ENCODE measurements at regions not wholly inside any gene's neighbourhood (a gene's known extent, or its start where the extent isn't known, plus 50 kb on each side); places are given as distances from the start of the nearest gene placed in this dataset.

DNA sequence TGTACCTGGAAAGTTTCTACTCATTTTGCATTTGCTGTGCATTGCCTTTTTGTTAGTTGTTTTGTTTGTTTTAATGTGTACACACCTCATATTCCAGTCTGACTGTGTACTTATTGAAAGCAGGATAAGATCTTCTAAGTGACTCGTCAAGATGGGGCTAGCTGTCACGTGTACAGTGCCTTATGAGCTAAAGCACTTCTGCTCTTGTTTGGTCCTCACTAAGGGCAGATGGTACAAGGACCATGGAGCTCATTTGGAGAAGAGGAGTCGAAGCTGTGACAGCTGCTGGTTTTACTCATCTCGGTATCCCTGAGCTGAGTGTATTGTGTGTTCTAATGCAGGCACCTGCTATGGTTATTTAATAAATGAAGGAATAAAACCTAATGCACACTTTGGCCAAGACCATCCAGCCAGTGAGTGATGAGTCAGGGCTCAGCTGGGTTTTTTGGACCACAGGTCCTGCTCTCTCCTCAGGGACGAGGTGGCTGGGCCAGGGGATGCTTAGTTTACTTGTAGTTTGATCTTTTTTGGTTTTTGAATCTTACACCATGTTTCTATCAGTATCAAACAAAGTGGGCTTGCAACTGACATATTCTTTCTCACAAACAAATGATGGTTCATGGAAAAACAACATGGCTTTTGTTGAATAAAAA lies 152.5 kb upstream of the APCDD1 start:
- no peaks in the 10 kb centered on the region for H3K27me3 ChIP-seq
- no peaks in the 10 kb centered on the region for H3K36me3 ChIP-seq
- intact Hi-C loops (cut with DNase I; ENCODE audit: low total_unique reads), result no loop called here
- H3K27ac ChIP-seq, result no peak overlapping the region
- TF ChIP-seq POLR2AphosphoS5 (IDR thresholded peaks at IDR 0.05) (no peak), POLR2A (IDR thresholded peaks at IDR 0.05) (no peak), CTCF (IDR thresholded peaks at IDR 0.05) (no peak)
- H3K4me1 ChIP-seq, result no peaks in the 10 kb centered on the region
- H3K4me3 ChIP-seq, result no peak overlapping the region
- no peak for DNase-seq (ENCODE audit: low spot score in 2 of 2)
- H3K9me3 ChIP-seq, result no peaks in the 10 kb centered on the region

- Histone ChIP-seq H3K27ac (no peak overlapping the region), H3K4me1 (no peaks in the 10 kb centered on the region), H3K4me3 (no peak overlapping the region), H3K9me3 (no peaks in the 10 kb centered on the region), H3K36me3 (no peaks in the 10 kb centered on the region), H3K27me3 (no peaks in the 10 kb centered on the region)
- DNase-seq (ENCODE audit: low spot score in 2 of 2), result no peak
- TF ChIP-seq POLR2AphosphoS5 (IDR thresholded peaks at IDR 0.05) (no peak), CTCF (IDR thresholded peaks at IDR 0.05) (no peak)
- intact Hi-C loops (cut with DNase I; ENCODE audit: low total_unique reads), result no loop called here
Observed at GRCh38 chr18:10303171-10303570, 151.3 kb upstream of the APCDD1 start.

DNA sequence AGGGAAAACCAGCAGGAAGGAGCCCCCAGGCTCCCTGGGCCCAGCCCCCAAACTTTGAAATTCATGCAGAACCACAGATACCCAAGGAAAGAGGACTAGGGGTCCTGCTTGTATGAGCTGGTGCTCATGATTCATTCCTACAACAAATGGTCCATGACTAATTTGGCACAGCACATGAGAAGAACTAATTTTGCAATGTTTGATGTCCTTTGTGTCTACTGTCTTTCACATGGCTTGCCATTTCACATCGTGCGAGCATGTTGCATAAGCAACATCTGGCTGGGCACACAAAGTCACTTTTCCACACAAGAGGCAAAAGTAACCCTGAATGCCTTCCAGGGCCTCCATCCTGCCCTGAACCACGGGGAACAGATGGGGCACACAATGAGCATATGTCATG lies 149.6 kb upstream of the APCDD1 start:
- no peak overlapping the region for H3K4me3 ChIP-seq
- intact Hi-C loops (cut with DNase I; ENCODE audit: low total_unique reads), result no loop called here
- H3K4me1 ChIP-seq, result no peaks in the 10 kb centered on the region
- no peak for DNase-seq (ENCODE audit: low spot score in 2 of 2)
- H3K27ac ChIP-seq, result no peak overlapping the region
- TF ChIP-seq POLR2AphosphoS5 (IDR thresholded peaks at IDR 0.05) (peak in 2 of 3 donors; percentile 37 to 59), POLR2A (IDR thresholded peaks at IDR 0.05) (no peak)
- no peaks in the 10 kb centered on the region for H3K9me3 ChIP-seq
- H3K27me3 ChIP-seq, result no peaks in the 10 kb centered on the region
- no peaks in the 10 kb centered on the region for H3K36me3 ChIP-seq

- Histone ChIP-seq H3K4me3 (no peak overlapping the region), H3K27me3 (no peaks in the 10 kb centered on the region), H3K27ac (no peak overlapping the region), H3K9me3 (no peaks in the 10 kb centered on the region), H3K36me3 (no peaks in the 10 kb centered on the region), H3K4me1 (no peaks in the 10 kb centered on the region)
- TF ChIP-seq CTCF (IDR thresholded peaks at IDR 0.05), result no peak
- no peak for TF ChIP-seq POLR2AphosphoS5 (IDR thresholded peaks at IDR 0.05)
- no peak for TF ChIP-seq POLR2A (IDR thresholded peaks at IDR 0.05)
- DNase-seq (ENCODE audit: low spot score in 2 of 2), result no peak
- intact Hi-C loops (cut with DNase I; ENCODE audit: low total_unique reads), result no loop called here
Observed at GRCh38 chr18:10306779-10307178, 147.7 kb upstream of the APCDD1 start.

GRCh38 chr18:10308154-10308553 lies 146.3 kb upstream of the APCDD1 start:
- DNase-seq (ENCODE audit: low spot score in 2 of 2), result no peak
- intact Hi-C loops (cut with DNase I; ENCODE audit: low total_unique reads), result no loop called here
- H3K4me1 ChIP-seq, result no peaks in the 10 kb centered on the region
- H3K27ac ChIP-seq, result no peak overlapping the region
- no peak overlapping the region for H3K4me3 ChIP-seq
- no peaks in the 10 kb centered on the region for H3K27me3 ChIP-seq
- no peaks in the 10 kb centered on the region for H3K9me3 ChIP-seq
- TF ChIP-seq POLR2AphosphoS5 (IDR thresholded peaks at IDR 0.05) (no peak), POLR2A (IDR thresholded peaks at IDR 0.05) (no peak), CTCF (IDR thresholded peaks at IDR 0.05) (no peak)
- no peaks in the 10 kb centered on the region for H3K36me3 ChIP-seq

DNA sequence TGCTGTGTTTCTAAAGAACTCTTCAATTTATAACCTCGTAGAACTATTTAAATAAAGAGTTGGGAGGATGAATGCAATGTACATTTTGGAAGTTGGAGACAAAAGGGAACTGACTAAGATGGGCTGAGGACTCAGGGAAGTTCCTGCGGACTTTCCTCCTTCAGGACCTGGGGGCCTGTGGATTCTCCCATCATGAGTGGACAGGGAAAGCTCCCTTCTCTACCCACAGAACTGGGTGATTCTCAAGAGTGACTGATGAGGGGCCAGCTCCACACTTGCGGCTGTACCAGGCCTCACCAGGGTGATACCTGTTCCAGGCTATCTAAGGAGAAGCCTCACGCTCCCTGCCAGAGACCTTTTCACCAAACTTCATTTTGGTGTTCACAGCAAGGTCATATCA lies 143.8 kb upstream of the APCDD1 start:
- DNase-seq (ENCODE audit: low spot score in 2 of 2), result no peak
- TF ChIP-seq POLR2A (IDR thresholded peaks at IDR 0.05), result no peak
- TF ChIP-seq POLR2AphosphoS5 (IDR thresholded peaks at IDR 0.05), result no peak
- no peak for TF ChIP-seq CTCF (IDR thresholded peaks at IDR 0.05)
- Histone ChIP-seq H3K9me3 (no peaks in the 10 kb centered on the region), H3K27me3 (no peaks in the 10 kb centered on the region), H3K4me3 (no peak overlapping the region), H3K4me1 (no peaks in the 10 kb centered on the region), H3K36me3 (no peaks in the 10 kb centered on the region), H3K27ac (no peak overlapping the region)
- intact Hi-C loops (cut with DNase I; ENCODE audit: low total_unique reads), result no loop called here

All from breast epithelium (tissue), 4 donors.